ENCODE measurements at regions not wholly inside any gene's neighbourhood (a gene's known extent, or its start where the extent isn't known, plus 50 kb on each side); places are given as distances from the start of the nearest gene placed in this dataset.

GRCh38 chr3:15952543-15953175 is 154.9 kb upstream of the ANKRD28 start:
- no peak for DNase-seq

DNA sequence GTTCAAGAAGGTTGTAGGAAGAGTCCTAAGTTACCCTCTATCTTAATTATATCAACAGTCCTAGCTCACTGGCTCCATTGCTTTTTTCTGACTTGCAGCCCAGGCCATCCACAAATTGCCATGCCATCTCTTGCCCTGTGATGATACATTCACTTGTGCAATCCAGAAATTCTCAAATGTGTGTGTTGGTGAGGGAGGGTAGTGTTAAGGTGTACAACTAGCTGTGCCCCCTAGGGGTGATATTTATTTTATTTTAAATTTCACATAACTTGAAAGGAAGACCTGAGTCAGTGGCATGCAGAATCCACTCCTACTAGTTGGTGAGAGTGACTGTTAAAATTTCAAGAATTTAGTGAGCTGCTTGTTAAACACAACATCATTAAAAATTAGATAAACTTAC is 156.1 kb upstream of the ANKRD28 start:
- peak; percentile 25 for DNase-seq

DNA sequence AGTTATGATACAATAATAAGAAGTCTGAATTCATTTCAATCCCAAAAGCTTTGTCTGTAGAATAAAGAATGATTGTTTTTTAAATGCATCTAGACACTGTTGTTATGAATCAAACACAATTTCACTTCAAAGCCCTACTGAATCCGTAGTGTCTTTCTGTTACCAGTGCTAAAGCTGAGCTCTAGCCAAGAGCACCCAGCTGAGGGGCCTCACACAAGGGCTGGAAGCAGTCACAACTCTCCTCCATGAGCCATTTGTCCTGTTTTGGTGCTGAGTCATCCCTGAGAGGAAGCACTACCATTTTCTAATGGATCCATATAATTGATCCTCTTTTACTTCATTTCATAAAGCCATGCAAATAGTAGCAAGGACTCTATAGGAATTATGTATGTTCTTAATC is 158.2 kb upstream of the ANKRD28 start:
- DNase-seq, result no peak

DNA sequence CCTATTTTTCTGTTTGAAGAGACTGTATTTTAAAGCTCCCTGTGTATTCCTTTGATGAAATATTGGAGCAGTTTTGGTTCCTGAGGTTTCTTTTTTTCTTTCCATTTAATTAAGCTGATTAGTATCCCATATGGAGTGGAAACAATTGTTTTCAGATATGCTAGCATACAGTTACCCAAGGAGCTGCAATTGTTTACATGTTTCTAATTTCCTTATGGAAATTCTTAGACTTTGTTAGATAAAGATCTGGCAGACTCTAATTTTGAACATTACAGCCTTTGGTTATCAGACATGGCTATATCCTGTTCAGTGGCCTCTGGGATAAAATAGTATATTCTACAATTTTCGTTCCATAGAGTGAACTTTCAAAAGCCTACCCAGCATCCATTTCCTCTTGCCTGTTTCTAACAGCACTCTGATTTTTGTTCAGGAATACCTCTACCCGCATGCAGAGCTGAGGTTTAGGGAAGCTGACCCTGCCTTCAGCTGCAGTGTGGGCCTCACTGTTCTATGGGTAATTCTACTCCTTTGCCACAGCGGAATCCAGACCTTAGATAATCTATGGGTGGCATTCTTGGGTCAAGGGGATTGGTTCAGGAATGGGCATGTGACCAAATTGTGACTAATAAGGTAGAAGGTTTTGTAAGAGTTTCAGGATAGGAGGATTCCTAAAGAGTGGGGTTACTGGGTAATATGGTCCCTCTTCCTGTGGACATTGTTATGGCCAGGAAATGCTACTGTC is 161.1 kb upstream of the ANKRD28 start:
- no peak for DNase-seq

GRCh38 chr3:15959434-15959811 is 161.6 kb upstream of the ANKRD28 start:
- DNase-seq, result no peak

- DNase-seq, result peak; percentile 86
Measured at GRCh38 chr3:15964605-15965442, 167.0 kb upstream of the ANKRD28 start.

DNA sequence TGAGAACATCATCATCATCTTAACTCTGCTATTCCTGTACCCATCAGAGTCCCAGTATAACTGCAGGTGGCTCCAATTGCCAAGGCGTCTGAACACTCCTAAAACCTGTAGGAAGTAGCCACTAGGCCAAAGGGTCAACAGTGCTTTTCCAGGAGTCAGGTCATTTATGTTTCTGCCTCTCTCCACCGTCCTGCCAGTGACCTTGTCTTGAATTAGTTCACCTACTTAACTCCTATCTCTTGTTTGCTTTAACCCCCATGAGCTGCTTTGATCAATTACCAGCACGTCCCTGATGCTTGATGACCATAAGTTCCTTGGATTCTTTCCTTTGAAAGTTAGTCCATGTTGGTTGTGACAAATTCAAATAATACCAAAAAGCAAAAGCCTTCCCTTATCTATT is 169.8 kb upstream of the ANKRD28 start:
- DNase-seq, result no peak

DNA sequence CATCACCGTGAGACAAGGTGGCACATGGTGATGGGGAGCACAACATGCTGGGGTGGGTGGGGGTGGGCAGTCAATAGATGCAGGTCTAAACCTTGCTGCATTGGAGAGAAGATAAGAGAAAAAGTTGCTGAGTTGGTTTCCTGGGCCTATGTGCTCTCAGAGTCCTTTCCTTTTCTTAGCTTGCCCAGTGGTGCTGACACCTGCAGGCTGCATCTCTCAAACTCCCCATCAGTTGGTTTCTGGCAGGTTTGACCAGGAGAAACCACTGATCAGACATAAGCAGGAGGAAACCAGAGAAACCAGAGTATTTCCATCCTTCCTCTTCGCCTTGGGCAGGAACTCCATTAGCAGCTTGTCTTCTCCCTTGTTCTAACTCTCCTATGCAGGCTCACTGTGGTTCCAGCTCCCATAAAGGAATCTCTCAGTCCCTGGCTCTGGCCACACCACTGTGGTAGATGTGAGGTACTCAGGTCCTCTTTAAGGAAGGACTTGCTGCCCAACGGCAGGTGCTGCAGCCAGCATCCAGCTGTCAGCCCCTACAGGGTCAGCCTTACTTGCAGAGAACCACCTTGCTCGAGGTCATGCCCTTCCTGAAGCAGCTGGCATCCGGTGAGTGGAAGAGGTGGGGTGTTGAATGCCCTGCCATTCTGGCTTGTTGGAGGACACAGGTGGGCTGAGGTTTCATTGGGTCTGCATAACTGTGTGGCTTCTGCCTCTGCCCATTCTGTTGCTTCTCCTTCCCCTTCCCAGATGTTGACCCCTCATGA is 172.3 kb upstream of the ANKRD28 start:
- DNase-seq, result no peak

DNA sequence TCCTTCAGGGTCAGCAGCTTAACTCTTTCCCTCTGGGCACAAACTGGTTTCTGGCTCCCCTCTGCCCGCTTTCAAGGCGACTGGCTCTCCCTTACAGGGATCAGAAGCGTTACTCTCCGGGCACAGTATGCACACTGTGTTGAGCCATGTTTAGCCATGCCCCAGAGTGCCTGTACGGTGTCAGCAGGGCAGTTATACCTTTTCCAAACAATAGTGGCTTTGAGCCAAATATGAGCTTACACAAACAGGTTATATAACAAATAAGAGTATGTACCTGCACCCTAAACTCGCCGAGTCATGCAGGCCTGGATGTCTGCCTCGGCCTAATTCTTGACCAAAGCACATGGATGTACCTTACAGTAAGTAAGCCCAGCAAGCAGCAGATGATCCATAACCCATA is 175.6 kb upstream of the ANKRD28 start:
- no peak for DNase-seq

DNA sequence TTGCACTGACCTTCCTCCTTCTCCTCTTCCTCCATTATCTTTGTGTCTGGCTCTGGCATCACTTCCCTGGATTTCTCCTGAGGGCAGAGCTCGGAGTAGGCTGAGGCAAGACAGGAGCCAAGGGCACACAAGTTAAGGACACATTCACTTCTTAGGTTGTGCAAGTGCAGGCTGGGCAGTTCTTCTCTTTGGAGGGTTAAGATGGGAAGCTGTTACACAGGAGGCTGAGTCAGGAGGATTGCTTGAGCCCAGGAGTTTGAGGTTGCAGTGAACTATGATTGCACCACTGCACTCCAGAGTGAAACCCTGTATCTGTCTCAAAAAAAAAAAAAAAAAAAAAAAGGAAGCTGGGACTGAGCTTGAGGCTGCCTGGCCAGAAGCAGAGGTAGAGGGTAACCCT is 176.2 kb upstream of the ANKRD28 start:
- DNase-seq, result peak; percentile 88

DNA sequence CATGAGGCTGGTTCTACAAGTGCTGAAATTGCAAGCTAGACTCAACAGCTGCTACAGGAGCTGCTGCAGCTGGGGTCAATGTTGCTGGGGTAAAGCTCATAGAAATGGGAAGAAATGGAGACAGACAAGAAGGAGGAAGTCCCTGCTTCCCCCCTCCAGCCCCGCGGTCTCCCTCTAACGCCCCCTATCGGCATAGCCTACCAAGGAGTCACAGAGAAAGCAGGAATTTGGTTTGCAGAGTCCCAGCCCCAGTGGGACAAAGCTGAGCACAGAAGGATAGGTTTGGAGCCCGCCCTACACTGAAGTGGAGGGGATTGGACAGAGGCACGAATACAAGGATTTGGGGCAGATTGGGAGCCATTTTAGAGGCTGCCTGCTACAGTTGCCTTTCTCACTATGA is 176.9 kb upstream of the ANKRD28 start:
- DNase-seq, result peak; percentile 55

- no peak for DNase-seq
Measured at GRCh38 chr3:15976524-15976923, 178.7 kb upstream of the ANKRD28 start.

GRCh38 chr3:15977090-15977489 is 179.3 kb upstream of the ANKRD28 start:
- no peak for DNase-seq

GRCh38 chr3:15977598-15978232 is 179.9 kb upstream of the ANKRD28 start:
- no peak for DNase-seq

- DNase-seq, result no peak
Measured at GRCh38 chr3:15978801-15979200, 181.0 kb upstream of the ANKRD28 start.

DNA sequence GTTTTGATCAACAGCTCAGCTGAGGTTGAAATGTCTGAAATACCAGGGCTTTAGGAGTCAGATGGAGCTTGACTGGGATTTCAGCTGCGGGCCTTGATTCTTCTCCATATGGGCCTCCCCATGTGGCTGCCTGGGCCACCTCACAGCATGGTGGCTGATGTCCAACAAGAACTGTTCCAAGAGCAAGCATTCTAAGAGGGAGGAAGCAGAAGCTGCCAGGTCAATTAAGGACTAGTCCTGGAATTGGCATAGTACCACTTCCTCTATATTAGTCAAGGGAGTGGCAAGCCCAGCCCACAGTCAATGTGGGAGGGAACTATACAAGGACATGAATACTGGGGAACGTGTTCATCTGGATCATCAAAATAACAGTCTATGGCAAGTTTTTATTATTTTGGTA is 181.7 kb upstream of the ANKRD28 start:
- peak; percentile 12 for DNase-seq

DNA sequence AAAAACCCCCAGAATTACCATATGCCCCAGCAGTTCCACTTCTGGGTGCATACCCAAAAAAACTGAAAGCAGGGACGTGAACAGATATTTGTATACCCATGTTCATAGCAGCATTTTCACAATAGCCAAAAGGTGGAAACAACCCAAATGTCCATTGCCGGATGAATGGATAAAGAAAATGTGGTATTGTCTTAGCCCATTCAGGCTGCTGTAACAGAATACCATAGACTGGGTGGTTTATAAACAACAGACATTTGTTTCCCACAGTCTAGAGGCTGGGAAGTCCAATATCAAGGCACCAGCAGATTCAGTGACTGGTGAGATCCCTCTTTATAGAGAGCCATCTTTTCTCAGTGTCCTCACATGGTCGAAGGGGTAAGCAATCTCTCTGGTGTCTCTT is 182.1 kb upstream of the ANKRD28 start:
- no peak for DNase-seq

DNA sequence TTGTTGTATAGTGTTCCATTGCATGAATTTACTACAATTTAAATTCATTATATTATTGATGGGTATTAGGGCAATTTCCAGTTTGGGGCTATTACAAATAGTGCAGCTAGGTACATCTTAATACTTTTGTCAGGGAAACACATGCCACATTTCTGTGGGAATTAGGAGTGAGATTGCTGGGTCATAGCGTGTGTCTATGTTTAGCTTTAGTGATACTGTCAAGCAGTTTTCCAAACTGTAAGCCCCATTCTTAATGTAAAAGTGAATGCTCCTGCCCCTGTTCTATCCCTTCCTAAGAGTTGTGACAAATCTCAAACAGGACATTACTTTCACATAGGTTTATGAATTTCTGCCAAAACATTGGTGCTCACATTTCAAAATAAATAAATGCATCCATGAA is 184.5 kb upstream of the ANKRD28 start:
- no peak for DNase-seq

GRCh38 chr3:15982667-15983196 is 185.0 kb upstream of the ANKRD28 start:
- DNase-seq, result no peak

DNA sequence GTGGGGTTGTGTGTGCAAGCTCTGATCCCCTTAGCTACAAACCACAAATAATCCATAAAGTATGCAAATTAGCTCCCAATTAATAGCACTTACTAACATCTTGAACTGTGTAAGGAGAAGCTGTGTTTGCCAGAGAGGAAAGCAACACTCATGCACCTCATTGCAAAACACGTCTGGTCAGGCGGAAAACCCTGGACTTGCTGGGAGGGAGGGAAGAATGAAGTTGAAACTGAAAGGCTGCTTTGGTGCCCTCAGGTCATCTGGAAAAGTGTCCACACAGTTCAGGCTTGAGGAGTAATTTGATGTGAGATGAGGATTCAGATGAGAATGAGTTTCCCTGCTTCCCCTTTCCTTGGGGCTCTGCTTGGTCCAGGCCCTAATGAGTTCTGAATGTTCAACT is 185.5 kb upstream of the ANKRD28 start:
- DNase-seq, result no peak

- DNase-seq, result no peak
Measured at GRCh38 chr3:15983693-15984092, 185.9 kb upstream of the ANKRD28 start.

DNA sequence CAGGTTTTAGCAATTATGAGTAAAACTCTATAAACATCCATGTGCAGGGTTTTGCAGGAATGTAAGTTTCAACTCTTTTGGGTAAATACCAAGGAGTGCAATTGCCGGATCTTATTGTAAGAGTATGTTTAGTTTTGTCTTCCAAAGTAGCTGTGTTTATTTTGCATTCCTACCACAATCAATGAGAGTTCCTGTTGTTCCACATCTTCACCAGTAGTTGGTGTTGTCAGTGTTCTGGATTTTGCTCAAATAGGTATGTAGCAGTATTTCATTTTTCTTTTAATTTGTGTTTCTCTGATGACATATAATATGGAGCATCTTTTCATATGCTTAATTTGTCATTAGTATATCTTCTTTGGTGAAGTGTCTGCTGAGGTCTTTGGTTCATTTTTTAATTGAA is 185.1 kb upstream of the GALNT15 start:
- DNase-seq, result no peak
